ENCODE measurements at regions not wholly inside any gene's neighbourhood (a gene's known extent, or its start where the extent isn't known, plus 50 kb on each side); places are given as distances from the start of the nearest gene placed in this dataset.

- no peak for DNase-seq (ENCODE audit: low spot score)
Measured at GRCh38 chr7:35386816-35387706, 133.2 kb upstream of the TBX20 start.

DNA sequence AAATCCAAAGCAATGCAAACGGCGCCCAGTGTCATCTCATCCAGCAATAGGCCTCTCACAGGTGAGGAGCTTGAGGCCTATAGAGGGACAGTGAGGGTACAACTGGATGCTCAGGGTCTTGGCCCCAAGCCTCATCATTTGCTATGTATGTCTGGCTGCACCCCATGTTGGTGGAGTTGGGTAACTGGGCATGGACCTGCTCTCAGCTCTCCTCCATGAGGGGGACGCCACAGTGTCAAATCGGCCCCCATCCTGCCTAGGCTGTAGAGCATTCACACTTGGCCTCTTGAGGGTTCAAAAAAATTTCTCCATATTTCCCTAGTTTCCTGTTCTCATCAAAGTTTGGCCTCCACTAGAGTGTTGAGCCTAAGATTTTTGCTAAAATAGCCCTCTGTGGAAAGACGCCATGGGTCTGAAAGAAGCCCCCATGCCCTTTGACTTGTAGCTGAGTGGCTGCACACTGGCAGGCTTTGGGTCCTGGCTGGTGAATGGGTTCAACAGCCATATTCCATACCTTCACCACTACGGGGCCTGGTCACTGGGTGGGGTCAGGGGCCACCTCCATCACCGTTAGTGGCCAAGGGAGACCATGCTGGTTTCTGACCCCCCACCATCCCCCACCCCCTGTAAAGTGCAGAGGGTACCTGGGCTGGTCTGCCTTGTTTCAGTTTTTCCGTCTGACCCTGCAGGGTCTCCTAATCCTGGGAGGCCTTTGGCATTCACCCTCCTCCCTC lies 132.3 kb upstream of the TBX20 start:
- no peak for DNase-seq (ENCODE audit: low spot score)

GRCh38 chr7:35384761-35385700 lies 131.1 kb upstream of the TBX20 start:
- DNase-seq (ENCODE audit: low spot score) = no peak

GRCh38 chr7:35380739-35381224 lies 126.9 kb upstream of the TBX20 start:
- DNase-seq (ENCODE audit: low spot score) = no peak

GRCh38 chr7:35379481-35379880 lies 125.6 kb upstream of the TBX20 start:
- DNase-seq (ENCODE audit: low spot score) = no peak

DNA sequence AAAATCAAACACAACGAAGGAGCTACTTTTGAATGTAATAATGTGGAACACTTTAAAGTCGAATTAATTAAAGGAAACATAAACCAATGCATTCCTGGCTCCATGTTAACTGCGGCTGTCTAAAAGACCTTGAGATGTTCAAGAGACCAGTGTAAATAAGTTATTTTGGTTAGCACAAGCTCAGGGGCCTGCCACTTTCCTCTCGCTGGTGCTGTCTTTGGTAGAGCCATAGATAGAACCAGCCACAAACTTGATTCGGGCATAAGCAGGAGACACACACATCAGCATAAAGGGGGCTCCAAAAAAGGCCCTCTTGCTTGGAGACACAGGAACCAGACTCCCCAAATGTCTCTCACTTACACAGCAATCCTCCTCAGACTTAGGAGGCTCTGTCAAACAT lies 121.6 kb upstream of the TBX20 start:
- DNase-seq (ENCODE audit: low spot score) = no peak

DNA sequence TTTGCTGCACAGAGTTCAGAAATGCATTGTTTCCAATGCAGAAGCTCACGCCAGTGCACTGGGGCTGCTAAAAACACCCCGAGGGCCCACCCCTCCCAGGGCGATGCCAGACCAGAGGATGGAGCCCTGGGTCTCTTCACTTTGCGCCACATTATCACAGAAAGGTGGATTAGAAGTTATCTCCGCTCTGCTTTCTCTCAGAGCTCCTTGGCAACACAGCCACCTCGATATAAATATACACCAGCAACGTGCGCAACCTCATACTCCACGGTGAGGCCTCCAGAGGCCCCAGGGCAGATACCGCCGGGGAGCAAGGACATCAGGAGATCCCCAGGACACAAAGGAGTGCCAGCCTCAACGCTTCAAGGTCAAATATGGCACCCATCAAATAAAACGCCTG lies 121.0 kb upstream of the TBX20 start:
- no peak for DNase-seq (ENCODE audit: low spot score)

DNA sequence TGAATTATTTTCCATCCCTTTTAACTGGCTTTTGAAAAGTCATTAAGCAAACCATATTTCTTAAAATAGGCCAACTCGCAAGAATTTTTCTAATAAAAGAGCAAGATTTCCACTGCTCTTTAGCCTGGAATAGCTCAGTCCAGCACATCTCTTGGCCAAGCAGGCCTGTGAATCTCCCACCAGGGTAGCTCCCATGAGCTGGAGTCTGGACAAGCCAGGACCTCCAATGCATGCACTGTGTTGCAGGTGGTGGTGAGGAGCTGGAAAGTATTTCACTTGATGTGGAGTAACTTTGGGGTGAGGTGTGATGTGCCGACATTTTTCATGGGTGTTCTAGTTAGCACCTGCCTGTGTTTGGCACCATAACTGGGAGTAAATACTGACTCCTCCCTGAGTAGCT lies 117.3 kb upstream of the TBX20 start:
- DNase-seq (ENCODE audit: low spot score) = no peak

DNA sequence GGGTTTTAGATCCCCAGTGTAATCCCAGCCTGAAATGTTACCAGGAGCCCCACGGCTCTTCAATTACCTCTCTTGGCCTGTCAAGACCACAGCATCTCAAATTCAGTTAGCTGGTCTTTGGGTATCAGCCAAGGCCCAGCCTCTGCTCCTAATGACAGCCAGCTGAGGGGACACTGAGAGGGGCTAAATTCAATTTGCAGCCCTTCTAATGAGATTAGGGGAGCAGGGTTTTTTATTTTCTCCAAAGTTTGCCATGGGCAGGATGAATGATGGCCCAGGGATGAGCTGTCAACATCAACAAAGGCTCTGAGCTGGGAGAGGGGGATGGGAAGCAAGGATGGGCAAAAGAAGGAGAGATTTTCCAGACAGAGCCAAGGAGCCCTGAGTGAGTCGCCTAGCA lies 116.8 kb upstream of the TBX20 start:
- no peak for DNase-seq (ENCODE audit: low spot score)

GRCh38 chr7:35366167-35367155 lies 112.6 kb upstream of the TBX20 start:
- no peak for DNase-seq (ENCODE audit: low spot score)

- DNase-seq (ENCODE audit: low spot score) = no peak
Measured at GRCh38 chr7:35365523-35365922, 111.6 kb upstream of the TBX20 start.

DNA sequence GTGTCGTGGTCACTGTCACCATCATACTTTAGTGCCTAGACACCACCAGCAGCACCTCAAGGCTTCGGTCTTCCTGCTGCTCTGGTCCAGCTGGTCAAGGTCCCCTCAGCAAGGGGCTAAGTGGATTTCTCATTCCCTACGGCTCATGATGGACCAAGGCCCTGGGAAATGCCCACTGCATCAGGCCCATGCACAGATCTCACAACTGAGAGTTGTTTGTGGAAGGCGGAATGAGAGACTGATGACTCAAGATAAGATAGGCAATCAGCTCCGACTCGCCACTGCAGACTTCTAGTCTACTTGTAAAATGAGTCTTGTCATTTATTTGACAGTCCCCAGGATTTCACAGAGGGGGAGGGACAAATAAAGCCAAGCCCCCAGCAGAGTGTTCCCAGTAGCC lies 108.4 kb upstream of the TBX20 start:
- DNase-seq (ENCODE audit: low spot score) = no peak

GRCh38 chr7:35359423-35359822 lies 105.5 kb upstream of the TBX20 start:
- DNase-seq (ENCODE audit: low spot score) = no peak

- no peak for DNase-seq (ENCODE audit: low spot score)
Measured at GRCh38 chr7:35356495-35356894, 102.6 kb upstream of the TBX20 start.

DNA sequence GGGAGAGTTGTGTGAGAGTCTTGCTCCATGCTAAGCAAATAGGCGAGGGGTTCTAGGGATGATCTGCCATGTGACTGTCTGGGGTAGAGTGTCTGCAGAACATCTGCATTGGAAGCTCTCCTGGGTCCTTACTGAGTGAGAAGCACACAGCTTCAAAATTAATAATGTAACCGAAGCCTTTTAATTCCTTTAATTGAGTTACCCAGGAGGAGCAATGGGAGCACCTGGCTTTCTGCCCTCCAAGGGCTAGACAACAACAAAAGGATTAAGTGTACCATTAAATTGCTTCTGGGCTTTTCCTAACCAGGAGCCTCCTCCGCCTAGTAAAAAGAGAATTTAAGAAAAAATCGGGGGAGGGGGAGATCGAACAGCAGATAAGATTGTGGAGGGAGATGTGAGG lies 102.0 kb upstream of the TBX20 start:
- no peak for DNase-seq (ENCODE audit: low spot score)

- no peak for DNase-seq (ENCODE audit: low spot score)
Measured at GRCh38 chr7:35355199-35355598, 101.3 kb upstream of the TBX20 start.

- no peak for DNase-seq (ENCODE audit: low spot score)
Measured at GRCh38 chr7:35353481-35353880, 99.6 kb upstream of the TBX20 start.

GRCh38 chr7:35351466-35351865 lies 97.6 kb upstream of the TBX20 start:
- no peak for DNase-seq (ENCODE audit: low spot score)

GRCh38 chr7:35348611-35349400 lies 94.9 kb upstream of the TBX20 start:
- DNase-seq (ENCODE audit: low spot score) = no peak

- DNase-seq (ENCODE audit: low spot score) = no peak
Measured at GRCh38 chr7:35342786-35343185, 88.9 kb upstream of the TBX20 start.

All from H4 (cell line).